ENCODE measurements at regions not wholly inside any gene's neighbourhood (a gene's known extent, or its start where the extent isn't known, plus 50 kb on each side); places are given as distances from the start of the nearest gene placed in this dataset.

GRCh38 chr13:57843521-57843920, 212.0 kb downstream of the PCDH17 start:
- Histone ChIP-seq H3K9me3 (ENCODE audit: low read length) (no peaks in the 10 kb centered on the region), H3F3A (ENCODE audit: insufficient read depth, low read length, poor library complexity, severe bottlenecking) (no peaks in the 10 kb centered on the region), H3K27me3 (ENCODE audit: insufficient read depth, low read depth, low read length) (no peaks in the 10 kb centered on the region), H3K4me3 (ENCODE audit: low read length) (no peak overlapping the region), H3K79me2 (replicated peaks; ENCODE audit: insufficient read depth, low read length) (no peaks in the 10 kb centered on the region), H3K9ac (ENCODE audit: low read length) (no peak overlapping the region), H3K27ac (ENCODE audit: low read length) (no peak overlapping the region), H3K36me3 (ENCODE audit: insufficient read depth, low read length) (no peaks in the 10 kb centered on the region), H4K20me1 (ENCODE audit: insufficient read depth) (no peaks in the 10 kb centered on the region), H3K4me2 (ENCODE audit: low read length) (no peak overlapping the region), H2AFZ (ENCODE audit: low read depth, low read length) (no peak overlapping the region), H3K9me2 (ENCODE audit: insufficient read depth, low read length) (no peaks in the 10 kb centered on the region)
- TF ChIP-seq MXI1 (conservative IDR thresholded peaks at IDR 0.05; ENCODE audit: poor library complexity, severe bottlenecking) (no peak), REST (IDR thresholded peaks at IDR 0.05; ENCODE audit: borderline replicate concordance) (no peak), RAD21 (conservative IDR thresholded peaks at IDR 0.05) (no peak), EP300 (conservative IDR thresholded peaks at IDR 0.05; ENCODE audit: poor library complexity, severe bottlenecking) (no peak), SMC3 (conservative IDR thresholded peaks at IDR 0.05; ENCODE audit: poor library complexity) (no peak), POLR2AphosphoS5 (IDR thresholded peaks at IDR 0.05) (no peak), TAF1 (IDR thresholded peaks at IDR 0.05; ENCODE audit: low read depth) (no peak), CTCF (IDR thresholded peaks at IDR 0.05; ENCODE audit: poor library complexity, severe bottlenecking) (no peak), EZH2 (IDR thresholded peaks at IDR 0.05; ENCODE audit: borderline replicate concordance, insufficient read depth, low read length, poor library complexity, severe bottlenecking) (no peak)

GRCh38 chr13:57846600-57847173, 215.1 kb downstream of the PCDH17 start:
- Histone ChIP-seq H3K9me3 (ENCODE audit: low read length) (no peaks in the 10 kb centered on the region), H3K4me2 (ENCODE audit: low read length) (no peak overlapping the region), H3K4me3 (ENCODE audit: low read length) (no peak overlapping the region), H3K36me3 (ENCODE audit: insufficient read depth, low read length) (no peaks in the 10 kb centered on the region), H3F3A (ENCODE audit: insufficient read depth, low read length, poor library complexity, severe bottlenecking) (no peaks in the 10 kb centered on the region), H3K79me2 (replicated peaks; ENCODE audit: insufficient read depth, low read length) (no peaks in the 10 kb centered on the region), H3K9ac (ENCODE audit: low read length) (no peak overlapping the region), H2AFZ (ENCODE audit: low read depth, low read length) (no peak overlapping the region), H3K27ac (ENCODE audit: low read length) (no peak overlapping the region), H4K20me1 (ENCODE audit: insufficient read depth) (no peaks in the 10 kb centered on the region), H3K9me2 (ENCODE audit: insufficient read depth, low read length) (no peaks in the 10 kb centered on the region), H3K27me3 (ENCODE audit: insufficient read depth, low read depth, low read length) (no peaks in the 10 kb centered on the region)
- TF ChIP-seq EP300 (conservative IDR thresholded peaks at IDR 0.05; ENCODE audit: poor library complexity, severe bottlenecking) = no peak
- no peak for TF ChIP-seq RAD21 (conservative IDR thresholded peaks at IDR 0.05)
- no peak for TF ChIP-seq REST (IDR thresholded peaks at IDR 0.05; ENCODE audit: borderline replicate concordance)
- no peak for TF ChIP-seq TAF1 (IDR thresholded peaks at IDR 0.05; ENCODE audit: low read depth)
- TF ChIP-seq CTCF (IDR thresholded peaks at IDR 0.05; ENCODE audit: poor library complexity, severe bottlenecking) = no peak
- no peak for TF ChIP-seq POLR2AphosphoS5 (IDR thresholded peaks at IDR 0.05)
- no peak for TF ChIP-seq EZH2 (IDR thresholded peaks at IDR 0.05; ENCODE audit: borderline replicate concordance, insufficient read depth, low read length, poor library complexity, severe bottlenecking)
